Fibroblast of skin of back (primary cell): ENCODE measurements at regions not wholly inside any gene's neighbourhood (a gene's known extent, or its start where the extent isn't known, plus 50 kb on each side); places are given as distances from the start of the nearest gene placed in this dataset.
"Not testable (repeated sequence)": the region's sequence is repeated elsewhere in the genome, so short reads cannot be mapped to it uniquely, and the experiment has no call there.

Experiments used
- DNase-seq: peaks from one replicate; pipeline ENCODE4 v3.0.0-alpha.2; 2013

DNA sequence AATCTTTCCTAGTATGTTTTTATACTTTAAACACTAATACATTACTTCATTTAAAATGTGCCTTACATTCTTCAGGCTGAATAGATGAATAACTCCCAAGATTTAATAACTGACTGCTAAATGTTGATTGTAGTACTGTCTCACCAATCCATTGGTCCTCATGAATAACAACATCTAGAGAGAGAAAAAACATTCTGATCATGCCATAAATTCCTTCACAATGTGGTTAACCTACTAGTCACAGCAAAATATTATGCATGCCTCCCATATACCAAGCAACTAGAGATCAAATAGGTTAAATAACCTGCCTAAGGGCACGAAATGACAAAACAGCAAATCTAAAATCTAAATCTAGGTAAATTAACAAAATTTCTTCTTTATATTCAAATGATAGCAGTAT, 66.2 kb downstream of the SYT15 start:
- not testable (repeated sequence) for DNase-seq

DNA sequence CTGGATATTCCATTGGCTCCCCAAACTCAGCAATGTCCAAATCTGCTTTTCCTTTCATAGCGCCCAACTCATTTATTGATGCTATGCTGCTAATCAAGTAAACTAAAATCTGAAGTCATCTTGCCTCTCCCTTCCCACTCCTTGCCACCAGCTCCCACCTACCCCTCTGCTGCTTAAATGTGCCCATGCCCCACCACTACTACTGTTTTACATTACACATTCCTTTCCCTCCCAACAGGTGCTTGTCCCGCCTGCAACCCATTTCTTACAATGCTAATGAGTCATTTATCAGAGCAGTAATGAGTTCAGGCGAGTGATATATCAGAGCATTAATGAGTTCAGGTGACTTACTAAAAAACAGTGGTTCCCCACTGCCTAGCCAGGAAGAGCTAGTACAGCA, 67.2 kb downstream of the SYT15 start:
- DNase-seq = not testable (repeated sequence)

DNA sequence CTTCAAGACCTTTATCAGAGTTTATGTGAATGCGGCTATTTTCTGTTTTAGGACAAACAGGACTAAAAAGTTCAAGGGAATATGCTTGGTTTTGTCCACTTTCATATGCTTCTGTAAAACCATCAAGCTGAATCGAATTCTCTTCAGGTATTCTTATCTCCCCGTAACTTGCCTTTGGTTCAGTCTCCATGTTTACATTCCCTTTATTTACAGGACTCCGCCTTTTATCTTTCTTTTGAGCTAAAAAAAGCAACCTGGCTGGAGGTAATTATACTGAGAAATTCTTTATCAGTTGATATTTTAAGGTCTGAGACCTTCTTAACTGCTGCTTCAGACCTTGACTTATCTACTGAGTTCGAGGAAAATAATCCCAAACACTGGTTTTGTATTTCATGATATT, 72.0 kb downstream of the SYT15 start:
- not testable (repeated sequence) for DNase-seq

DNA sequence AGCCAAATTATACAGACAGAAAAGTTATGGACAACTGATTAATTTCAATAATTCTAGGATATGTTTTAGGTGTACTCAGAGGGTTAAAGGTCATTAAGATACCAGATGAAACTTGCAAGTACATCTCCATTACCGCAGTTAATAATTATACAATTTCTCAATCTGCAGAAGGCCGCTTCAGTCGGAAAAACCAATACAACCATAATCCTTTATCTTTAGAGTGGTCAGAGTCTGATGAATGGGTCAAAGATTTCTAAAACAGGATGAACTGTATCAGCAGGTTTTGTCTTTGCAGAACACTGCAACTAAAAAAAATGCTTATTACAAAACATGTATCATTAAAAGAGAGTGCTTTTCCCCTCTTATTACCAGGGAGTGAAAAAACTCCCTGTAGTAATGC, 78.5 kb downstream of the SYT15 start:
- not testable (repeated sequence) for DNase-seq

DNA sequence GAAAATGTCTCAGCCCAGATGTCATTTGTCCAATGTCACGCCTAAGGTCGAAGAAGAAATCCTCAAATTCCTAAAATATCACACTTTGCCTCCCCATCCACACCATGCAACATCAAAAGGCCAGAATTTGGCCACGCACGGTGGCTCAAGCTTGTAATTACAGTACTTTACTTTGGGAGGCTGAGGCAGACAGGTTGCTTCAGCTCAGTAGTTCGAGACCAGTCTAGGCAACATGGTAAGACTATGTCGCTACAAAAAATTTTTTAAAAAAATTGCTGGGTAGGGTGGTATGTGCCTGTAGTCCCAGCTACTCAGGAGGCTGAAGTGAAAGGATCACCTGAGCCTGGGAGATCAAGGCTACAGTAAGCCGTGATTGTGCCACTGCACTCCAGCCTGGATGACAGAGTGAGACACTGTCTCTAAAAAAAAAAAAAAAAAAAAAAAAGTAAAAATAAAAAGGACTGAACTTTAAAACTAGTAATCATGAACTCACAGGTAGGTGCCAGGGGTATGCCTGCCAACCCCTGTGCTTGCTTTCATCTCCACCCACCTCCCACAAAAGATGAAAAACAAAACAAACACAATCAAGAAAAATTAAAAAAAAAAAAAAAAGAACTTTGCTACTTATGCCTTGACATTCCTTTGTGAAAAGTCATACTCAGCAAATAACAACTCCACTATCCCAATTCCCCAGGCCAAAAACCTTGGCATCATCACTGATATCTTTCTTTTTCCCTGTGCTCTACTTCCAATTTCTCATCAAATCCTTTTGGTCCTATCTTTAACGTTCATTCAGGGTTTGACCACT, 81.3 kb downstream of the SYT15 start:
- DNase-seq = not testable (repeated sequence)

DNA sequence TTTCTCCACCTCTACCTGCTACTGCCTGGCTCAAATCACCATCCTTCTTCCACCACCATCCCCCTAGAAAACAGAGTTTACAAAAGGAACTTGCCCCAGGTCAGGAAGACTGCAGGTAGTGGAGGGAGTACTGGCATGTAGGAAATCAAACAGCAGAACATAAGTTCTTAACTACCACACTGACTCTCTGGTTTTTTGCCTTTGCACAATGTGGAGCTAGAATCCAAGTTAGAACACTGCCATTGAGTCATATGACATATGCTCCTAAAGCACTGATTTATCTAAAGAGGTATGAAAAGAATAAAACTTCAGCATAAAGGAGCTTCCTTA, 81.9 kb downstream of the SYT15 start:
- not testable (repeated sequence) for DNase-seq

DNA sequence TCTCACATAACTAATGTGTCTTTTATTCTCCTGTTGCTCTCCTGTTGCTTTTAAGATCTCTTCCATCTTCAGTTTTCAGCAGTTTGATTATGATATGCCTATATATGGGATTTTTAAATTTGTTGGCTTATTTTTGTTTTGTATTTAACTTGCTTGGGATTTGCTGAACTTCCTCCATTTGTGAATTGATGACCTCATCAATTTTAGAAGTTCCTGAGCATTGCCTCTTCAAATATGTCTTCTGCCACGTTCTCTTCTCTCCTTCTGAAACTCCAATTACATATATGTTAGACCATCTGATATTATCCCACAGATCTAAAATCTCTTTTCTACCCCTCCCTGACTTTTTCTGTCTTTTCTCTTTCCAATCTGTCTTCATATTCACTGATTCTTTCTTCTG, 86.6 kb downstream of the SYT15 start:
- not testable (repeated sequence) for DNase-seq

DNA sequence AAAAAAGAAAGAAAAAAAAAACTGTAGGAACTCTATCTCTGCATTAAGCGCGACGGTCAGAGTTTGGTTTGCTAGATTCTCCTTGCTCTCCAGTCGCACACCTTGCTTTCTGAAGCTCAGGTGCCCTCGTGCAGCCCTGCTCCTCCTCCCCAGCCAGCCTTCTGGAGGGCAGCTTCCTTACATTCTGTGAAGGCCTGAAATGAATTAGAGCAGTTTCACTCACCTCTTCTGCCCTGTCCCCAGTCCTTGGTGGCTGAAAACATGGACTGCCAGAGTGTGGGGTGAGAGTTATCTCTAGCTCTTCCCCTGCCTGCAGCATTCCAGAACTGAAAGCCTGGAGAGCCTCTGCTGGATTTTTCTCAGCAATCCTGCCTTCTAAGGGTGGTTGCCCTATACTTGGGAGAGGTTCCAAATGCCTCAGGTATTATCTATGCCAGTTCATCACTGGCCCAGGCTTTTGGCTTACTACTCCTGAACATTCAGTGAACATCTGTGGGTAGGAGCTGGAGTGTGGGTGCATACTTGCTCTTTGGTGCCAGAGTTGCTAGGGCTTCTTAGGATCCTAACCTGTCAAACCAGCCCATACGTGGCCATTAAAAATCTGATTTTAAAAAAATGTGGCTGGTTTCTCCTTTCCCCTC, 89.5 kb downstream of the SYT15 start:
- not testable (repeated sequence) for DNase-seq

DNA sequence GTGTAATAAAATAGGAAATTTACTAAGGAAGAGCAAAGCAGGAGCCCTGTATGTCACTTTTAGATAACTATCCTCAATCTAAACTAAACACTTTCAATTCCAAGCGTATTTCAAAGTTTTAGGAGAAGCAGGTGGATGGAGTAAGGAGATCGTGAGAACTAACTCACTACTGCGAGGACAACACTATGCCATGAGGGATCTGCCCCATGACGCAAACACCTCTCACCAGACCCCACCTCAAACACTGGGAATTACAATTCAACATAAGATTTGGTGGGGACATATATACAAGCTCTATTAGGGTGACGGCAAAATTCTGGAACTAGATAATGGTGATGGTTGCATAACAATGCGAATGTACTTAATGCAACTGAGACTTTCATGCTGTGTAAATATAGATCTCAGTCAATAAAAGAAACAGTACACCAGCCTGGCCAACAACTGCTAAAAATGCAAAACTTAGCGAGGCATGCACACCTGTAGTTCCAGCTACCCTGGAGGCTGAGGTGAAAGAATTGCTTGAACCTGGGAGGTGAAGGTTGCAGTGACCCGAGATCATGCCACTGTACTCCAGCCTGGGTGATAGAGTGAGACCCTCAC, 99.0 kb downstream of the SYT15 start:
- not testable (repeated sequence) for DNase-seq

DNA sequence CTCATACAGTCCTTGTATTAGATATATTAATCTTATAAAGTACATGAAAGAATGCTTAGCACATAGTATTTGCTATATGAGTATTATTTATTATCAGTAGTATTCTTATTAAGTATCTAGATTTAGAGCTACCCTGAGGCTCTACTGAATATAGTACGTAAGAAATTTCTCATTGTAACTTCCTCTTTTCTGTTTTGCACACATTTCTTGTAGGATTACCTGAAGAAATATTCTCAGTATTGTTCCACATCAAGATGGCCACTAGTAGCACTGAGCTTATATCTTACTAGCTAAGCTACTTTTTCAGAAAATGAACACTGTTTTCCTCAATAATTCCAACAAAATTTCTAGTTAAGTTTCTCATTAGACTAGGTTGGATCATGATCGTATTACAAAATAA, 112.5 kb downstream of the SYT15 start:
- not testable (repeated sequence) for DNase-seq

DNA sequence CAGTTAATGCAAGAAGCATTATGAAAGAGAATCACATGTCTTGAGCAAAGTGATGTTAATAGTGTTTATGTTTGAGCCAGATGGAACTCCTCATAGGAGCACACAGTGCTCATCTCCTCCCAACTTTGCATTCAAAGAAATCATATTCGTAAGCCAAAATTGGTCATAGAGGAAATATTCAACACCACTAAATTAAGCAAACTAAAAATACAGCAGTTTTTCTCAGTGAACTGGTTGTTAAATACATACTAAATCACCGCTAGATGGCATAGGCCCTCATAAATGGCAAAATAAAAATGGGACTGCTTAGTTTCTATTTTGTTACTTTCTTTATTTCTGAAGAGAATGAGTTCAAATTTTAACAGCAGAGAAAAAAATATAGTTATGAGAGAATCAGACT, 114.3 kb downstream of the SYT15 start:
- DNase-seq = not testable (repeated sequence)

DNA sequence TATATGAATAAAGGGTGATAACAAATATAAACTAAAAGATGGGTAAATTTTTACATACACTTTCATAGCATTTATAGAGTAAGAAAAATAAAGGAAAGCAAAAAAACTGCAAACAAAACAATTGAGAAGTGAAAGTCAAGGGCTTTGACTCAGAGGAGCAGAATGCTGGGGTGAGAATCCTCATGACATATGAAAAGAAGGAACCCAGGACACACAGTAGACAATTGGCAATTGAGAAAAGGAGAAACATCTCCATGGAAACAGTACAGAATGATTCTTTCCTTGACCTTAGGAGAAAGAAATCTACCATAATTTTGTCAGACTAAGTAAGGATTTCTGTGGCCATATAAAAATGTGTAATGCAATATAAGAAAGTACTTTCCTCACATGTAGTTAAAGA, 138.3 kb downstream of the SYT15 start:
- not testable (repeated sequence) for DNase-seq

DNA sequence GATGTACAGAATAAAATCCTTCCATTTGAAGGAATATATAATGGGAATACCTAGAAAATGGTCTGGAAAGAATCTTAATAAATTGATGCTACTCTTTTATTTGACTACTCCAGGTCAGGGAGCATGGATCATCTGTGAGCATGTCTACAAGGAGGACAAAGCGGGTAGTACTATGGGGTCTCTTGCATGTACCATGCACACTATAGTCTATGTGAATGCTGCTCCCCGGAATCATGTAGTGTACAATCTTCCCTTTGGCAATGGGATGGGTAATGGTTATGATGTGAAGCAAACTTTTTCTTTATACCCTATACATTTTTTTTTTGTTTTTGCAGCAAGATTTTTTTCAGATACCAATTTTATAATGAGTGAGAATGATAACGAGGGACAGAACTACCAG, 139.1 kb downstream of the SYT15 start:
- not testable (repeated sequence) for DNase-seq

DNA sequence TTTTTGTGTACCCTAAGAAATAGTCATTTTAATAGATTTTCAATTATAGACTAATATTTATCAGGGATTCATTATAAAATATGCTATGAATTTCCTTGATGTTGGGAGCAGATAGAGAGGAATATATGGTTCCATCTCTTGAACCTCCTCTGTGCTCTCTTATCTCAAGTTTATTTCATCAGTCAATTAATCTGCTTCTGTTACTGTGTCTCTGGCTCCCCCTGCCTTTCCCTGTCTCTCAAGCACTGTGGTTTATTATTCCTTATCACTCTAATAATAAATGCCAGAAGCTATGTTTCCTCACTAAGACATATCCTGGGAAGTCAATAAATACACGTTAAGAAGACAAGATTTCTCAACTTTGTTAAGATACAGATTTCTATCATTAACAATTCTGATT, 141.5 kb downstream of the SYT15 start:
- DNase-seq = not testable (repeated sequence)

DNA sequence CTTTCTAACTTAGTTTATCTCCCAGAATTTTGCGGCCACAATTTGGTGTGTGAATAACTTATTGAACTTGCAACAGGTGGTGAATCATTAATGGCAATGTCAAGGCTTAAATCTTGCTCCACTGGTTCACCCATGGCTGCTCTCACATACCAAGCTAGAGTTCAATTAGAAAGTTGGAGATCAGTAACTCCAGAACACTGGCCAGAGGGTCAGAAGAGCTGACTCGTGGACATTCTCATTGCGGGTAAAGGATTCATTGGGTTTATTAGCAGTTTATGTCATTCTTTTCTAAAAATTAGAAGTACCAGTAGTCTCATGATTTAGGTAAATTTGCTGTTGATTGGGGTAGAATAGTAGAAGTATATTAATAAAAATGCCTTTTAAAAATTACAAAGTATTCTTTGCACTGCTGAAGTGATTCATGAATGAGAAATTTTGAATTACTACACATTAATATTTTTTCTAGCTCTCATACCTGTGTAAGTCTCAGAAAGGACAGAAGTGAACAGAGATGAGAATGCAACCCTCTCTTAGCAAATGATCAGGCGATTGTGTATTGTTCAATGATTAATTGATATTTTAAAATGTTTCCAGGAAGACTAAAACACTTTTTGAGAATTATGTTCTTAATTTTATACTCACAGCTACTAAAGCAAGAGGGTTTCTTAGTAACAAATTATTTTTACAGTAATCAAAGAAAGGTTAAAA, 142.0 kb downstream of the SYT15 start:
- not testable (repeated sequence) for DNase-seq

DNA sequence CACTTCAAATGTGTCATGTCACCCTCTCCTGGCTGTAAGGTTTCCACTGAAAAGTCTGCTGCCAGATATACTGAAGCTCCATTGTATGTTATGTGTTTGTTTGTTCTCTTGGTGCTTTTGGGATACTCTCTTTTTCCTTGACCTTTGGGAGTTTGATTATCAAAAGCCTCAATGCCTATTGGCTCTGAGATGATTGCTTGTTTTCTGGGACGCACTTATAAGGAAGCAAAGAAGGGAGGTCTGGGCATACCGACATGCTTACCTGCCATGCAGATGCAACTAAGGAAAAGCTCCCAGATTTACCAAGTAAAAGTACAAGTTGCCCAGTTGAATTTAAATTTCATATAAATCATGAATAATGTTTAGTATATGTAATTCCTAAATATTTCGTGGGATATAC, 145.3 kb downstream of the SYT15 start:
- not testable (repeated sequence) for DNase-seq

DNA sequence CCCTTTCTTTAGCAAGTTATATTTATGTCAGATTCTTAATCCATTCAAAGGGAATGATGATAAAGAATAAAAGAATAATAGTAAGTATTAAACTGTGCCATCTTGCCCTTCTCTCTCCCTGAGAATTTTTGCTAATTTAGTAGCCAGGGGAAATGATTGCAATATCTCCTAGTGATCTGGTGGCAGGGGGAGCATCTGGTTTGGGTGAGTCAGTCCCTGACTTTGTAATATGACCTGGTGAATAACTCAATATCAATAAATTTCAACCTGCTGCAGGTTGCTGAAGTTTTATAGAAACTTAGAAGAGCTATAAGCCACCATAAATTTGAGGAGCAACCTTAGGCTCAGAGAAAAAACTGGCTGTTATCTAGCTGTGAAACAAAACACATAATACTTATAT, 149.4 kb downstream of the SYT15 start:
- not testable (repeated sequence) for DNase-seq

DNA sequence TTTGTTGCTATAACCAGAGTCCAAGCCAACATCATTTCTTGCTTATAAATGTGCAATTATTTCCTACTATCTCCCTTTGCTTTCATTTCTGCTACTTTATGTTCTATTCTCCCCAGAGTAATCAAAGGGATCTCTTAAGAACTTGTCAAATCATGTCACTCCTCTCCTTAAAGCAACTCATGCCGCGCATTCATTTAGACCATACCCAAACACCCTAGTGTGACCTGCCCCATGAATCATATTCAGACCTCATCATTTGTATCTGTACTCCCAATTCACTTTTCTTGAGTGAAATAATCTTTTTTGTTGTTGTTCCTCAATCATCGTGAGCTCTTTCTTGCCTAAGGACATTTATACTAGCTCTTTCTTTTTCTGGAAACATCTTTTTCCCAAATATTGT, 151.8 kb downstream of the SYT15 start:
- DNase-seq = not testable (repeated sequence)

DNA sequence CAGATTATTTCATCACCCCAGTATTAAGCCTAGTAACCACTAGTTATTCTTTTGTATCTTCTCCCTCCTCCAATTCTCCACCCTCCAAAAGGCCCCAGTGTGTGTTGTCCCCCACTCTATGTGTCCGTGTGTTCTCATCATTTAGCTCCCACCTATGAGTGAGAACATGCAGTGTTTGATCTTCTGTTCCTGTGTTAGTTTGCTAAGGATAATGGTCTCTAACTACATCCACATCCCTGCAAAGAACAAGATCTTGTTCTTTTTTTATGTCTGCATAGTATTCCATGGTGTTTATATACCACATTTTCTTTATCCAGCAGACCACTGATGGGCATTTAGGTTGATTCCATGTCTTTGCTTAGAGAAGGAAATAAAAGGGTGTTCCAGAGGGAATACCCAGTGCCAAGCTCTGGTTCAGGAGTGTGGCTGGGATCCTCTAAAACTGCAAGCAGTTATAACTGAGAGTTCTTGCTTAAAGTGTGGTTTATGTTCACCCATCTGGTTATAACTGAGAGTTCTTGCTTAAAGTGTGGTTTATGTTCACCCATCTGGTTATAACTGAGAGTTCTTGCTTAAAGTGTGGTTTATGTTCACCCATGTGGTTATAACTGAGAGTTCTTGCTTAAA, 154.8 kb downstream of the SYT15 start:
- not testable (repeated sequence) for DNase-seq

DNA sequence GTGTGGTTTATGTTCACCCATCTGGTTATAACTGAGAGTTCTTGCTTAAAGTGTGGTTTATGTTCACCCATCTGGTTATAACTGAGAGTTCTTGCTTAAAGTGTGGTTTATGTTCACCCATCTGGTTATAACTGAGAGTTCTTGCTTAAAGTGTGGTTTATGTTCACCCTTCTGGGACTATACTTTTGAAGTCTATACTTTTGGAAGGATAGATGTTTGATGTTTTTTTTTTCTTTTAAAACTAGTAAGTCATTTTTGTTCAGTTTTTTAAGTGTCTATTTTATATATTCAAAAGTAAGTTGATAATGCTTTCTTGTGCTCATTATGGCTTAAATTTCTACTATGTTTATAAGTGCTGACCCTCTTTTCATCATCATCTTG, 155.3 kb downstream of the SYT15 start:
- not testable (repeated sequence) for DNase-seq

DNA sequence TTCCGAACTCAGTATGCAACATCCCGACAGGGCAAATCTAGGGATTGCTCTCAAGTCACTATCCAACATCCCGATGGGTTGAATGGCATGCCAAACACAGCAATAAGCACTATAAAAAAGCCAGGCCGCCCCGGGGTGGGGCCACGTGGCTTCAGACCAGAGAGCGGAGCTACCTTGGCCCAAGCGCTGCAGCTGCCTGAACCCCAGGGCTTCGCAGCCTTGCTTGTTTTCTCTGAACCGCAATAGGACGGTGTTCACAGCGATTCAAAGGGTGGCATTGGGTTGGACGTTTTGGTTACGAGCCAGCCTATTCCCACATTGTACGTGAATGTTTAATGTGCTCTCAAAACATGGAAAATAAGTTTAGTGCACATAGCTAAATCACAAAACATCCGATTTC, 161.0 kb downstream of the SYT15 start:
- not testable (repeated sequence) for DNase-seq

DNA sequence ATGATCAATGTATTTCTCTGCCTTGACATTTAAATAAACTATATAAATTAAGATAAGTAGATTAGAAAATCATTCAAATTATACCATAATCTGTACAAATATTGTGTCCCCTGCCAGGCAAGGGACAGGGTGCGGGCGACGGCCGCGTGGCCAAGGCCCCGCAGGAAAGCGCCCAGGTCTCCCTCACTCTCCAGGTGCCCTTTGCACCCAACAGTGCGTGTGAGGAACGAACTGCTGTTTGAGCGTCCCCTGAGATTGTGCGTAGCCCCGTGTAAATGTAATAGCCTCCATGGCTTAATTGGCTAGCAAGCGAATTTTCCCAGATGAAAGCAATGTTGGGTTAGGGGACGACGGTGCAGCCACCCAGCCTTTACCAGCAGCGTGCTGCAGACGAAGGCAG, 161.4 kb downstream of the SYT15 start:
- DNase-seq = not testable (repeated sequence)

DNA sequence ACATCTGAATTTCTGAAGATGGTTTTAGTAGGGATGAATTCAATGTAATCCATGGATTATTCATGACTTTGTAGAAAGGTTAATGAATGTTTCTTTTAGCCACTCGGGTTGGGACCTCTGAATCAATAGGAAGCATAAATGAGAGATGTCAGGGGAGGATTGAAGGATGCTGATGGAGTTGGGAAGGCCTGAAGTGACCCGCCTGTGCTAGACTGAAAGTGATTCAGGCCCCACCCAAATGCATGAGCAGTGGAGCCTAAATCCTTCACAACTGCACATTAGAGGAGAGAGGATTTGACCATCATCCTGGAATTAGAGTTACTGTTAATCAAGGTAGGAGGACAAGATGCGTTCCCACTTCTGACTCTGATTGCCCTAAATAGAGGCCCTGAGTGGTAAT, 162.2 kb upstream of the PTPN20 start:
- DNase-seq = not testable (repeated sequence)
